Keratinocyte (primary cell): ENCODE measurements at regions not wholly inside any gene's neighbourhood (a gene's known extent, or its start where the extent isn't known, plus 50 kb on each side); places are given as distances from the start of the nearest gene placed in this dataset.

Experiments
- DNase-seq: peaks from one replicate; pipeline ENCODE4 v3.0.0-alpha.2; 2011; ENCODE audit warnings: low read depth, missing footprints, low spot score
- FAIRE-seq: peaks from 2 replicates; lab custom pipeline; 2011; peaks lifted over from hg19 to GRCh38; lab: Jason Lieb, UNC
- H2AFZ ChIP-seq: 2 replicates; pipeline ENCODE4 v1.6.0; 2012; ENCODE audit warnings: low read length, control low read depth, inconsistent platforms; ENCODE audit not compliant: control insufficient read depth
- H3K27ac ChIP-seq: 2 replicates; pipeline ENCODE4 v1.5.1; 2011; ENCODE audit warnings: low read length; ENCODE audit not compliant: control insufficient read depth, insufficient read depth
- H3K27me3 ChIP-seq: 3 replicates; pipeline ENCODE4 v1.6.0; 2011; ENCODE audit warnings: low read length; ENCODE audit not compliant: control insufficient read depth, insufficient read depth; ENCODE audit errors: extremely low read depth
- H3K36me3 ChIP-seq, 2 experiments: 2 replicates in 1 of 2; 3 replicates in 1 of 2; pipeline ENCODE4 v1.5.1; 2011; ENCODE audit warnings: low read length in 2 of 2, mild to moderate bottlenecking in 1 of 2; ENCODE audit not compliant: control insufficient read depth in 2 of 2, insufficient read depth in 2 of 2; ENCODE audit errors: extremely low read depth in 1 of 2
- H3K4me1 ChIP-seq: 3 replicates; pipeline ENCODE4 v1.5.1; 2011; ENCODE audit warnings: low read length; ENCODE audit not compliant: control insufficient read depth, insufficient read depth; ENCODE audit errors: extremely low read depth
- H3K4me2 ChIP-seq: 3 replicates; pipeline ENCODE4 v1.6.0; 2011; ENCODE audit warnings: low read depth, low read length; ENCODE audit not compliant: control insufficient read depth, insufficient read depth; ENCODE audit errors: extremely low read depth
- H3K4me3 ChIP-seq, 3 experiments: fragments of 200-600 bp in 1 of 3; sonication (generic) in 1 of 3; 2 replicates in 2 of 3; 3 replicates in 1 of 3; pipeline ENCODE4 v1.5.1; 2011 to 2016; ENCODE audit warnings: low read length in 3 of 3, mild to moderate bottlenecking in 3 of 3, control low read depth in 2 of 3, inconsistent platforms in 1 of 3, low read depth in 1 of 3, mixed read lengths in 1 of 3, mixed run types in 1 of 3, moderate library complexity in 1 of 3; ENCODE audit not compliant: control insufficient read depth in 2 of 3, insufficient read depth in 2 of 3; ENCODE audit errors: extremely low read depth in 1 of 3
- H3K79me2 ChIP-seq: 2 replicates; pipeline ENCODE4 v1.6.0; 2012; ENCODE audit warnings: low read length; ENCODE audit not compliant: control insufficient read depth, insufficient read depth
- H3K9ac ChIP-seq: 3 replicates; pipeline ENCODE4 v1.6.0; 2011; ENCODE audit warnings: low read length; ENCODE audit not compliant: control insufficient read depth, insufficient read depth; ENCODE audit errors: extremely low read depth
- H3K9me1 ChIP-seq: 3 replicates; pipeline ENCODE4 v1.6.0; 2011; ENCODE audit warnings: low read length; ENCODE audit not compliant: control insufficient read depth, insufficient read depth; ENCODE audit errors: extremely low read depth
- H3K9me3 ChIP-seq: 2 replicates; pipeline ENCODE4 v1.5.1; 2012; ENCODE audit warnings: low read depth, low read length; ENCODE audit not compliant: control insufficient read depth
- H4K20me1 ChIP-seq: 3 replicates; pipeline ENCODE4 v1.6.0; 2011; ENCODE audit warnings: low read length; ENCODE audit not compliant: control insufficient read depth, insufficient read depth; ENCODE audit errors: extremely low read depth
- EZH2 ChIP-seq: IDR thresholded peaks from one replicate; pipeline ENCODE4 v1.6.1; 2012; ENCODE audit warnings: inconsistent platforms, mild to moderate bottlenecking, low read length, moderate library complexity
- dilution Hi-C: fragments of 300-500 bp; cut with MboI; formaldehyde crosslinking; loops from one replicate; pipeline ENCODE4 v1.7.0; 2020; ENCODE audit warnings: low sequenced_read_pairs; ENCODE audit not compliant: extremely low pct_ligation_motif_present
- TF ChIP-seq, protein P1 (sequence below), 3 experiments: IDR thresholded peaks in 1 of 3; conservative IDR thresholded peaks in 1 of 3; optimal IDR thresholded peaks in 1 of 3; 2 replicates in 2 of 3; 3 replicates in 1 of 3; pipeline versions ENCODE3 to v1.5.1; 2011; ENCODE audit warnings: low read length in 3 of 3, mild to moderate bottlenecking in 3 of 3, moderate library complexity in 2 of 3, control low read depth in 1 of 3, inconsistent platforms in 1 of 3; ENCODE audit not compliant: insufficient read depth in 2 of 3; ENCODE audit errors: extremely low read depth in 1 of 3

DNA sequence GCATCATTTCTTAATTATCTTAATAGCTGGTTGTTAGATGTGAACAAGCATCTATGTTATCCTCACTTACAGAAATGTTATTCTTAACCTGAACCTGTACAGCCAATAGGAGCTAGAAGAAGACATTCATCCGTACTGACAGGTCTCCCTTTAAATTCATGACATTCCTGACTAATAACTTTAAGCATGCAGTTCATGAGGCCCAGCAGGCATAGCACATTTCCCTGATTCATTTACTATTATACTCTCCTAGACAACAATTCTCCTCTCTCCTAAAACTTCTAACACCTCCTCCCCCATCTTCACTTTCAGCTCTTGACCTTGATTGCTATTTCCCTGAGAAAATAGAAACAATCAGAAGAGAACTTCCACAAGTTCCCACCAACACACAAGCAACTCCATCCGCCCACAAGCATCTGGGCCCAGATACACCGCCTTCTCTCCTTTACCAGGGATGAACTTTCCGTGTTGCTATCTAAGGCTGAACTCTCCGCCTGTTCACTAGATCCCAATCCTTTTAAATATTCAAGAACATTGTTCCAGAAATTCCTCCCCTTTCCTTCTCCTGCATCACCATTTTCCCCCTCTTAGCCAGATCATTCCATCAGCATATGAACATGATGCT lies 62.9 kb upstream of the SPRED1 start:
- FAIRE-seq (no peak), DNase-seq (no peak)
- H3K9ac ChIP-seq, result no peak overlapping the region
- no peak overlapping the region for H3K4me3 ChIP-seq
- dilution Hi-C loops, result no loop called here
- no peak overlapping the region for H3K27ac ChIP-seq
- H3K36me3 ChIP-seq, result no peaks in the 10 kb centered on the region
- H3K4me2 ChIP-seq, result no peak overlapping the region
- TF ChIP-seq, protein P1, sequence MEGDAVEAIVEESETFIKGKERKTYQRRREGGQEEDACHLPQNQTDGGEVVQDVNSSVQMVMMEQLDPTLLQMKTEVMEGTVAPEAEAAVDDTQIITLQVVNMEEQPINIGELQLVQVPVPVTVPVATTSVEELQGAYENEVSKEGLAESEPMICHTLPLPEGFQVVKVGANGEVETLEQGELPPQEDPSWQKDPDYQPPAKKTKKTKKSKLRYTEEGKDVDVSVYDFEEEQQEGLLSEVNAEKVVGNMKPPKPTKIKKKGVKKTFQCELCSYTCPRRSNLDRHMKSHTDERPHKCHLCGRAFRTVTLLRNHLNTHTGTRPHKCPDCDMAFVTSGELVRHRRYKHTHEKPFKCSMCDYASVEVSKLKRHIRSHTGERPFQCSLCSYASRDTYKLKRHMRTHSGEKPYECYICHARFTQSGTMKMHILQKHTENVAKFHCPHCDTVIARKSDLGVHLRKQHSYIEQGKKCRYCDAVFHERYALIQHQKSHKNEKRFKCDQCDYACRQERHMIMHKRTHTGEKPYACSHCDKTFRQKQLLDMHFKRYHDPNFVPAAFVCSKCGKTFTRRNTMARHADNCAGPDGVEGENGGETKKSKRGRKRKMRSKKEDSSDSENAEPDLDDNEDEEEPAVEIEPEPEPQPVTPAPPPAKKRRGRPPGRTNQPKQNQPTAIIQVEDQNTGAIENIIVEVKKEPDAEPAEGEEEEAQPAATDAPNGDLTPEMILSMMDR (optimal IDR thresholded peaks at IDR 0.05 in 1 of 3, IDR thresholded peaks at IDR 0.05 in 1 of 3, conservative IDR thresholded peaks at IDR 0.05 in 1 of 3; ENCODE audit: extremely low read depth in 1 of 3, insufficient read depth in 2 of 3, low read length in 3 of 3), result no peak
- TF ChIP-seq EZH2, result no peak
- no peaks in the 10 kb centered on the region for H4K20me1 ChIP-seq
- H3K27me3 ChIP-seq, result no peaks in the 10 kb centered on the region
- no peaks in the 10 kb centered on the region for H3K9me1 ChIP-seq
- no peaks in the 10 kb centered on the region for H3K79me2 ChIP-seq
- H2AFZ ChIP-seq, result no peak overlapping the region
- H3K9me3 ChIP-seq, result no peaks in the 10 kb centered on the region
- H3K4me1 ChIP-seq, result no peaks in the 10 kb centered on the region

DNA sequence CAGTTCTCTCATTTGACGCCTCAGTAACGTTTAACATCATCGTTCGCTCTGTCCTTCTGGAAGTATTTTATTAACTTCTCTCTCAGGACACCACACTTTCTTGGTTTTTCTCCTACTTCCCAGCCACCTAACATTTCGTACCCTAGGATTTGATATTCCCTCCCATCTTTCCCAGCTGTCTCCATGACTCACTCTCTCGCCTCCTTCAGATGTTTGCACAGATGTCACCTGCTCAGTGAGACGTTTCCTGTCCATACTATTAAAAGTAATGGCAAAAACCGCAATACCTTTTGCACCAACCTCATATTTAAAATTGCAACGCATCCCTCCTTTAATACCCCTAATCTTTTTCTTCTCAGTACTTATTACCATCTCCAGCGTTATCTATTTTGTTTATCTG lies 62.1 kb upstream of the SPRED1 start:
- TF ChIP-seq, protein P1 (optimal IDR thresholded peaks at IDR 0.05 in 1 of 3, IDR thresholded peaks at IDR 0.05 in 1 of 3, conservative IDR thresholded peaks at IDR 0.05 in 1 of 3; ENCODE audit: extremely low read depth in 1 of 3, insufficient read depth in 2 of 3, low read length in 3 of 3), result no peak
- no peak for TF ChIP-seq EZH2
- no peaks in the 10 kb centered on the region for H3K36me3 ChIP-seq
- H2AFZ ChIP-seq, result no peak overlapping the region
- dilution Hi-C loops, result no loop called here
- H3K4me3 ChIP-seq, result no peak overlapping the region
- no peaks in the 10 kb centered on the region for H3K9me3 ChIP-seq
- H3K27me3 ChIP-seq, result no peaks in the 10 kb centered on the region
- no peaks in the 10 kb centered on the region for H4K20me1 ChIP-seq
- H3K4me1 ChIP-seq, result no peaks in the 10 kb centered on the region
- H3K79me2 ChIP-seq, result no peaks in the 10 kb centered on the region
- no peak for DNase-seq
- H3K27ac ChIP-seq, result no peak overlapping the region
- no peaks in the 10 kb centered on the region for H3K9me1 ChIP-seq
- no peak overlapping the region for H3K4me2 ChIP-seq
- no peak overlapping the region for H3K9ac ChIP-seq
- no peak for FAIRE-seq
